K562 (cell line): ENCODE measurements at regions not wholly inside any gene's neighbourhood (a gene's known extent, or its start where the extent isn't known, plus 50 kb on each side); places are given as distances from the start of the nearest gene placed in this dataset.

Source experiments
- ATAC-seq: fragments of 200-7000 bp; cut with Tn5 transposase; 3 replicates; pipeline ENCODE4 v1.9.1; 2020; ENCODE audit warnings: moderate library complexity
- BruUV-seq: library from RNA; stranded (reverse); fragments of 400-500 nt; replicated peaks from 2 replicates; lab custom pipeline; 2021; lab: Mats Ljungman, UMichigan
- CTCF ChIA-PET: fragments of 300-600 bp; formaldehyde crosslinking; extraction: SDS; loops from one replicate; lab custom pipeline; 2021; ENCODE audit warnings: low intra/inter-chr PET ratio; lab: Yijun Ruan, JAX
- POLR2A ChIA-PET: fragments of 300-600, 350-650 bp; sonication (Branson Sonifier 250); formaldehyde crosslinking; extraction: SDS; loops from one replicate; lab custom pipeline; 2021; ENCODE audit warnings: antibody characterized with exemption, inconsistent platforms; lab: Yijun Ruan, JAX
- DNase-seq, 4 experiments: peaks; one replicate each; pipeline versions ENCODE4 v3.0.0 to v3.0.0-alpha.2; 2011 to 2018; ENCODE audit warnings: low spot score in 3 of 4, mixed read lengths in 3 of 4; ENCODE audit errors: extremely low read depth in 1 of 4
- FAIRE-seq: peaks from 2 replicates; lab custom pipeline; 2011; peaks lifted over from hg19 to GRCh38; lab: Jason Lieb, UNC
- H2AFZ ChIP-seq: 2 replicates; pipeline ENCODE4 v1.6.0; 2011; ENCODE audit warnings: low read depth, low read length, control low read depth, inconsistent platforms
- H3K27ac ChIP-seq: fragments of 200-600 bp; 3 replicates; pipeline ENCODE4 v1.8.0; 2011; ENCODE audit warnings: low read depth, mild to moderate bottlenecking, control low read depth, inconsistent platforms, low read length, moderate library complexity, mixed read lengths; ENCODE audit errors: extremely low read depth
- H3K27me3 ChIP-seq, 2 experiments: fragments of 300-600 bp in 1 of 2; 2 replicates in 1 of 2; 3 replicates in 1 of 2; pipeline versions ENCODE4 v1.6.0 to v1.8.0; 2011; ENCODE audit warnings: inconsistent platforms in 2 of 2, low read length in 2 of 2, mild to moderate bottlenecking in 1 of 2, mixed read lengths in 1 of 2, moderate library complexity in 1 of 2; ENCODE audit not compliant: control insufficient read depth in 2 of 2, insufficient read depth in 2 of 2
- H3K36me3 ChIP-seq: fragments of 300-600 bp; 3 replicates; pipeline ENCODE4 v1.8.0; 2011; ENCODE audit warnings: mild to moderate bottlenecking, low read length, inconsistent platforms; ENCODE audit not compliant: control insufficient read depth, insufficient read depth
- H3K4me1 ChIP-seq, 2 experiments: fragments of 200-600 bp in 1 of 2; replicated peaks in 1 of 2; 2 replicates in 1 of 2; 3 replicates in 1 of 2; pipeline versions ENCODE4 v1.5.1 to v1.8.0; 2011; ENCODE audit warnings: inconsistent platforms in 2 of 2, low read length in 2 of 2, mild to moderate bottlenecking in 1 of 2, mixed read lengths in 1 of 2, moderate library complexity in 1 of 2; ENCODE audit not compliant: control insufficient read depth in 2 of 2, insufficient read depth in 2 of 2
- H3K4me2 ChIP-seq: 2 replicates; pipeline ENCODE4 v1.6.1; 2011; ENCODE audit warnings: low read length, control low read depth, inconsistent platforms, mixed read lengths; ENCODE audit not compliant: insufficient read depth
- H3K4me3 ChIP-seq: fragments of 200-600 bp; sonication (generic), shearing (Covaris generic); 2 replicates; pipeline ENCODE4 v1.5.1; 2016; ENCODE audit warnings: control low read depth, inconsistent platforms
- H3K79me2 ChIP-seq: fragments of 200-600 bp; 3 replicates; pipeline ENCODE4 v1.8.0; 2011; ENCODE audit warnings: low read length, inconsistent platforms; ENCODE audit not compliant: control insufficient read depth, insufficient read depth
- H3K9ac ChIP-seq, 2 experiments: 2 replicates each; pipeline versions ENCODE4 v1.6.0 to v1.6.1; 2011; ENCODE audit warnings: low read depth in 2 of 2, low read length in 2 of 2, control low read depth in 1 of 2, inconsistent platforms in 1 of 2, mild to moderate bottlenecking in 1 of 2, mixed read lengths in 1 of 2; ENCODE audit not compliant: insufficient read depth in 1 of 2
- H3K9me1 ChIP-seq: one replicate; pipeline ENCODE4 v1.6.0; 2011; ENCODE audit warnings: inconsistent platforms, mild to moderate bottlenecking, low read length, moderate library complexity; ENCODE audit not compliant: control insufficient read depth, insufficient read depth
- H3K9me3 ChIP-seq: replicated peaks from 2 replicates; pipeline ENCODE4 v1.5.1; 2011; ENCODE audit warnings: low read depth, low read length, inconsistent platforms; ENCODE audit not compliant: control insufficient read depth, insufficient read depth
- H4K20me1 ChIP-seq: replicated peaks from 2 replicates; pipeline ENCODE4 v1.6.1; 2011; ENCODE audit warnings: low read length, inconsistent platforms, mixed read lengths; ENCODE audit not compliant: control insufficient read depth, insufficient read depth
- BDP1 ChIP-seq: IDR thresholded peaks from 3 replicates; pipeline ENCODE4 v1.6.1; 2011; ENCODE audit not compliant: insufficient read length, insufficient read depth
- CHCHD3 ChIP-seq: fragments of 250-450 bp; sonication (Bioruptor Pico); IDR thresholded peaks from 2 replicates; pipeline ENCODE4 v2.1.2; 2022; ENCODE audit warnings: mild to moderate bottlenecking
- POLR2G ChIP-seq: fragments of 200-400 bp; formaldehyde crosslinking; IDR thresholded peaks from 2 replicates; pipeline ENCODE4 v1.6.1; 2017; ENCODE audit warnings: low read depth, mild to moderate bottlenecking, antibody characterized with exemption, low read length, moderate library complexity
- THRAP3 ChIP-seq: fragments of 450-650 bp; IDR thresholded peaks from 2 replicates; pipeline ENCODE4 v1.6.1; 2016; ENCODE audit warnings: mild to moderate bottlenecking, inconsistent platforms, borderline replicate concordance
- THRB ChIP-seq: fragments of 450-650 bp; formaldehyde crosslinking; conservative IDR thresholded peaks from 2 replicates; pipeline ENCODE4 v1.4.0; 2022; ENCODE audit warnings: mild to moderate bottlenecking, missing genetic modification characterization
- ZNF263 ChIP-seq: sonication (generic); formaldehyde crosslinking; IDR thresholded peaks from 2 replicates; pipeline ENCODE4 v1.8.0; 2022; ENCODE audit warnings: mild to moderate bottlenecking, missing genetic modification reagents, borderline replicate concordance
- ZNF740 ChIP-seq, 3 experiments: fragments of 200-800 bp in 1 of 3; sonication (Bioruptor generic) in 1 of 3; sonication (generic) in 1 of 3; formaldehyde crosslinking in 1 of 3; IDR thresholded peaks; 2 replicates each; pipeline versions ENCODE4 v1.6.1 to v1.8.0; 2016 to 2022; ENCODE audit warnings: mild to moderate bottlenecking in 2 of 3, missing compliant biosample characterization in 2 of 3, missing genetic modification characterization in 2 of 3, missing genetic modification reagents in 1 of 3
- WGBS: fragments of 100-300 bp; shearing (Covaris generic); methylation state at CpG from one replicate; pipeline ENCODE4 v1.1.6; 2016; ENCODE audit warnings: low coverage, mixed read lengths; ENCODE audit not compliant: insufficient coverage; ENCODE audit errors: missing lambda C conversion rate; 5-methylcytosine and 5-hydroxymethylcytosine counted together
- in situ Hi-C: fragments of 300-500 bp; cut with MboI; formaldehyde crosslinking; loops from 4 replicates; pipeline ENCODE4 v1.15.0; 2018; ENCODE audit warnings: inconsistent platforms, mixed read lengths
- intact Hi-C: fragments of 100-400 bp; cut with micrococcal nuclease; formaldehyde crosslinking; loops from 2 replicates; pipeline ENCODE4 v1.14.2; 2022
- TF ChIP-seq, protein P1 (sequence below): fragments of 250-450 bp; sonication (Bioruptor Pico); IDR thresholded peaks from 2 replicates; pipeline ENCODE4 v1.8.0; 2021; ENCODE audit warnings: moderate library complexity, mild to moderate bottlenecking, inconsistent platforms

- ChIA-PET POLR2A (interaction anchor here (0.9 kb wide), 1 partner anchor 77 kb away, joined by 3 read pairs; no protein-coding TSS in a partner anchor), CTCF (no interaction called here)
- in situ Hi-C loops (no loop called here), intact Hi-C loops (no loop called here)
- no TSS peak for BruUV-seq
- Histone ChIP-seq H3K4me3 (no peak overlapping the region), H4K20me1 (peaks cover 5% of the 10 kb centered on the region; the same call in 1 of the 2 replicates), H3K9me3 (no peaks in the 10 kb centered on the region), H3K27ac (no peak overlapping the region), H3K4me2 (no peak overlapping the region), H3K79me2 (no peaks in the 10 kb centered on the region), H3K27me3 (peaks cover 9 to 54% of the 10 kb centered on the region in 2 experiments; a peak in 4 of 5 replicates), H3K36me3 (no peaks in the 10 kb centered on the region), H2AFZ (no peak overlapping the region), H3K9me1 (no peaks in the 10 kb centered on the region), H3K9ac (peak overlapping the region in 1 of 2 experiments; percentile 4; a peak in 1 of 4 replicates), H3K4me1 (peaks cover 0 to 7% of the 10 kb centered on the region in 2 experiments; a peak in 2 of 5 replicates)
- TF ChIP-seq ZNF263 (peak; percentile 31; the same call in 1 of the 2 replicates), POLR2G (0 out of 2 replicates have a peak, but pooled peaks have one; percentile 28), CHCHD3 (no peak)
- no peak for FAIRE-seq
- peak; percentile 12; the same call in 1 of the 3 replicates for ATAC-seq
- DNase-seq, result no peak
- whole genome bisulfite sequencing, result 0% methylated on average over 13 of the region's 13 CpGs
These were observed 119.1 kb upstream of the C1orf174 start for GRCh38 chr1:4019147-4019521.

- ChIA-PET POLR2A (no interaction called here), CTCF (no interaction called here)
- Histone ChIP-seq H3K4me2 (no peak overlapping the region), H3K9me3 (no peaks in the 10 kb centered on the region), H3K9ac (no peak overlapping the region), H3K27me3 (peaks cover 9 to 54% of the 10 kb centered on the region in 2 experiments; a peak in 4 of 5 replicates), H3K4me3 (no peak overlapping the region), H3K9me1 (no peaks in the 10 kb centered on the region), H4K20me1 (peaks cover 5% of the 10 kb centered on the region; the same call in 1 of the 2 replicates), H3K27ac (no peak overlapping the region), H2AFZ (no peak overlapping the region), H3K36me3 (no peaks in the 10 kb centered on the region), H3K4me1 (peaks cover 0 to 7% of the 10 kb centered on the region in 2 experiments; a peak in 2 of 5 replicates), H3K79me2 (no peaks in the 10 kb centered on the region)
- DNase-seq (no peak), FAIRE-seq (no peak), ATAC-seq (peak; percentile 16)
- 5% methylated on average over 15 of the region's 15 CpGs for WGBS
- intact Hi-C loops (no loop called here), in situ Hi-C loops (no loop called here)
- no TSS peak for BruUV-seq
- TF ChIP-seq THRB (CRISPR knock-in tag), result no peak
- TF ChIP-seq BDP1, result no peak
- TF ChIP-seq, protein P1, sequence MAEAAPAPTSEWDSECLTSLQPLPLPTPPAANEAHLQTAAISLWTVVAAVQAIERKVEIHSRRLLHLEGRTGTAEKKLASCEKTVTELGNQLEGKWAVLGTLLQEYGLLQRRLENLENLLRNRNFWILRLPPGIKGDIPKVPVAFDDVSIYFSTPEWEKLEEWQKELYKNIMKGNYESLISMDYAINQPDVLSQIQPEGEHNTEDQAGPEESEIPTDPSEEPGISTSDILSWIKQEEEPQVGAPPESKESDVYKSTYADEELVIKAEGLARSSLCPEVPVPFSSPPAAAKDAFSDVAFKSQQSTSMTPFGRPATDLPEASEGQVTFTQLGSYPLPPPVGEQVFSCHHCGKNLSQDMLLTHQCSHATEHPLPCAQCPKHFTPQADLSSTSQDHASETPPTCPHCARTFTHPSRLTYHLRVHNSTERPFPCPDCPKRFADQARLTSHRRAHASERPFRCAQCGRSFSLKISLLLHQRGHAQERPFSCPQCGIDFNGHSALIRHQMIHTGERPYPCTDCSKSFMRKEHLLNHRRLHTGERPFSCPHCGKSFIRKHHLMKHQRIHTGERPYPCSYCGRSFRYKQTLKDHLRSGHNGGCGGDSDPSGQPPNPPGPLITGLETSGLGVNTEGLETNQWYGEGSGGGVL (CRISPR knock-in tag), result no peak
- TF ChIP-seq THRAP3, result no peak
- TF ChIP-seq ZNF740 (CRISPR knock-in tag; IDR thresholded peaks at IDR 0.05), result no peak
- TF ChIP-seq ZNF740 (tag; IDR thresholded peaks at IDR 0.05), result no peak
These were observed 119.7 kb upstream of the C1orf174 start for GRCh38 chr1:4019606-4020331.
